GM12878 (cell line): ENCODE measurements at regions not wholly inside any gene's neighbourhood (a gene's known extent, or its start where the extent isn't known, plus 50 kb on each side); places are given as distances from the start of the nearest gene placed in this dataset.

Experiments used
- ATAC-seq: fragments of 200-7000 bp; cut with Tn5 transposase; 3 replicates; pipeline ENCODE4 v1.9.1; 2020; ENCODE audit warnings: mild to moderate bottlenecking, moderate library complexity
- BruUV-seq: library from RNA; stranded (reverse); fragments of 400-500 nt; replicated peaks from 2 replicates; lab custom pipeline; 2021; lab: Mats Ljungman, UMichigan
- CTCF ChIA-PET: fragments of 300-600 bp; sonication (Branson Sonifier 250); formaldehyde crosslinking; extraction: SDS; loops from one replicate; lab custom pipeline; 2021; ENCODE audit warnings: inconsistent platforms; lab: Yijun Ruan, JAX
- POLR2A ChIA-PET: fragments of 350-600 bp; formaldehyde crosslinking; extraction: SDS; loops from one replicate; lab custom pipeline; 2021; ENCODE audit warnings: inconsistent platforms; lab: Charles Lee
- RAD21 ChIA-PET: fragments of 300-600 bp; sonication (Branson Sonifier 250); formaldehyde crosslinking; loops from one replicate; lab custom pipeline; 2023; ENCODE audit warnings: antibody characterized with exemption; ENCODE audit not compliant: unreplicated experiment; lab: Charles Lee
- SMC1A ChIA-PET: fragments of 300-600 bp; sonication (Branson Sonifier 250); formaldehyde crosslinking; loops from one replicate; lab custom pipeline; 2023; ENCODE audit not compliant: unreplicated experiment, uncharacterized antibody; lab: Charles Lee
- DNase-seq: peaks from one replicate; pipeline ENCODE4 v3.0.0-alpha.2; 2011; ENCODE audit warnings: low read depth, low spot score
- FAIRE-seq: peaks from 3 replicates; lab custom pipeline; 2011; peaks lifted over from hg19 to GRCh38; lab: Jason Lieb, UNC
- H2AFZ ChIP-seq: 2 replicates; pipeline ENCODE4 v1.6.0; 2011; ENCODE audit warnings: low read depth, low read length, control low read depth; ENCODE audit not compliant: control insufficient read depth
- H3K27ac ChIP-seq: 2 replicates; pipeline ENCODE4 v1.5.1; 2011; ENCODE audit warnings: control low read depth; ENCODE audit not compliant: control insufficient read depth, insufficient read depth
- H3K27me3 ChIP-seq, 2 experiments: replicated peaks in 1 of 2; 2 replicates each; pipeline versions ENCODE4 v1.6.0 to v1.6.1; 2011; ENCODE audit warnings: low read length in 1 of 2; ENCODE audit not compliant: control insufficient read depth in 2 of 2, insufficient read depth in 2 of 2
- H3K36me3 ChIP-seq, 2 experiments: 2 replicates each; pipeline ENCODE4 v1.5.1; 2011; ENCODE audit warnings: low read length in 1 of 2; ENCODE audit not compliant: control insufficient read depth in 2 of 2, insufficient read depth in 2 of 2
- H3K4me1 ChIP-seq: 2 replicates; pipeline ENCODE4 v1.6.1; 2011; ENCODE audit warnings: mild to moderate bottlenecking, low read length, moderate library complexity, mixed read lengths; ENCODE audit not compliant: control insufficient read depth, insufficient read depth
- H3K4me2 ChIP-seq: 2 replicates; pipeline ENCODE4 v1.6.0; 2011; ENCODE audit warnings: control low read depth; ENCODE audit not compliant: control insufficient read depth, insufficient read depth
- H3K4me3 ChIP-seq: fragments of 200-600 bp; sonication (generic); 2 replicates; pipeline ENCODE4 v1.5.1; 2016
- H3K79me2 ChIP-seq: 2 replicates; pipeline ENCODE4 v1.6.0; 2011; ENCODE audit warnings: low read length; ENCODE audit not compliant: control insufficient read depth, insufficient read depth
- H3K9ac ChIP-seq: 2 replicates; pipeline ENCODE4 v1.8.0; 2011; ENCODE audit warnings: low read length, control low read depth, mixed read lengths; ENCODE audit not compliant: control insufficient read depth, insufficient read depth
- H3K9me3 ChIP-seq: replicated peaks from 3 replicates; pipeline ENCODE4 v1.5.1; 2011; ENCODE audit warnings: mild to moderate bottlenecking, low read length; ENCODE audit not compliant: control insufficient read depth, insufficient read depth
- H4K20me1 ChIP-seq: 2 replicates; pipeline ENCODE4 v1.6.0; 2011; ENCODE audit not compliant: control insufficient read depth, insufficient read depth
- BHLHE40 ChIP-seq, 2 experiments: fragments of 450-650 bp in 1 of 2; IDR thresholded peaks; 2 replicates each; pipeline ENCODE4 v1.6.1; 2011 to 2017; ENCODE audit warnings: low read depth in 2 of 2, borderline replicate concordance in 1 of 2, improper control_type of control experiment in 1 of 2, low read length in 1 of 2, mild to moderate bottlenecking in 1 of 2
- BRCA1 ChIP-seq: IDR thresholded peaks from 2 replicates; pipeline ENCODE4 v1.6.1; 2011; ENCODE audit warnings: low read depth, low read length, improper control_type of control experiment
- CBX5 ChIP-seq: sonication (generic); IDR thresholded peaks from 2 replicates; pipeline ENCODE4 v1.6.1; 2016; ENCODE audit warnings: low read depth, moderate library complexity, mild to moderate bottlenecking, inconsistent platforms
- CHD1 ChIP-seq: IDR thresholded peaks from 2 replicates; pipeline ENCODE4 v1.6.1; 2012; ENCODE audit warnings: low read depth, low read length, improper control_type of control experiment
- EED ChIP-seq: sonication (generic); IDR thresholded peaks from 2 replicates; pipeline ENCODE4 v1.6.1; 2016; ENCODE audit warnings: antibody characterized with exemption, low read depth
- ESRRA ChIP-seq: IDR thresholded peaks from 2 replicates; pipeline ENCODE4 v1.6.1; 2012; ENCODE audit warnings: mild to moderate bottlenecking, low read length, improper control_type of control experiment
- HDAC2 ChIP-seq: fragments of 200-600 bp; sonication (generic); IDR thresholded peaks from 2 replicates; pipeline ENCODE4 v1.6.1; 2017
- KAT2A ChIP-seq: conservative IDR thresholded peaks from 2 replicates; pipeline ENCODE4 v1.6.1; 2011; ENCODE audit warnings: low read depth, low read length; ENCODE audit not compliant: control insufficient read depth
- MEF2A ChIP-seq: IDR thresholded peaks from 2 replicates; pipeline ENCODE4 v1.6.1; 2011; ENCODE audit warnings: low read depth, mild to moderate bottlenecking, low read length, moderate library complexity; ENCODE audit not compliant: insufficient read depth
- MTA2 ChIP-seq: fragments of 450-650 bp; IDR thresholded peaks from 2 replicates; pipeline ENCODE4 v1.6.1; 2016; ENCODE audit warnings: low read depth, mild to moderate bottlenecking, moderate library complexity
- NRF1 ChIP-seq: conservative IDR thresholded peaks from 2 replicates; pipeline ENCODE4 v1.6.1; 2011; ENCODE audit warnings: mild to moderate bottlenecking, low read depth, low read length, improper control_type of control experiment
- PAX5 ChIP-seq: IDR thresholded peaks from 2 replicates; pipeline ENCODE4 v1.6.1; 2011; ENCODE audit warnings: low read depth, low read length, borderline replicate concordance
- RBBP5 ChIP-seq: fragments of 200-600 bp; sonication (generic); conservative IDR thresholded peaks from 2 replicates; pipeline ENCODE4 v1.6.1; 2016
- SUZ12 ChIP-seq: fragments of 200-600 bp; sonication (generic); IDR thresholded peaks from one replicate; pipeline ENCODE4 v1.6.1; 2018; ENCODE audit warnings: antibody characterized with exemption, mild to moderate bottlenecking; ENCODE audit not compliant: unreplicated experiment
- ZNF217 ChIP-seq: fragments of 450-650 bp; IDR thresholded peaks from 2 replicates; pipeline ENCODE4 v1.6.1; 2017; ENCODE audit warnings: antibody characterized with exemption, mild to moderate bottlenecking
- WGBS: methylation state at CpG from one replicate; pipeline ENCODE4 v1.1.6; 2016; ENCODE audit warnings: low lambda C conversion rate; ENCODE audit not compliant: insufficient replicate concordance, insufficient coverage; ENCODE audit errors: missing lambda C conversion rate; 5-methylcytosine and 5-hydroxymethylcytosine counted together
- in situ Hi-C: fragments of 300-500 bp; cut with MboI; formaldehyde crosslinking; loops from 9 replicates; pipeline ENCODE4 v1.14.3; 2018; ENCODE audit warnings: mixed read lengths
- intact Hi-C: fragments of 100-400 bp; cut with micrococcal nuclease; formaldehyde crosslinking; loops from one replicate; pipeline ENCODE4 v1.14.2; 2022; ENCODE audit not compliant: unreplicated experiment
- TF ChIP-seq, protein P1 (sequence below): fragments of 150-350 bp; IDR thresholded peaks from 2 replicates; pipeline ENCODE4 v1.6.1; 2014; ENCODE audit warnings: mild to moderate bottlenecking, low read depth, low read length
- TF ChIP-seq, protein P2 (sequence below): IDR thresholded peaks from 2 replicates; pipeline ENCODE4 v1.6.1; 2011; ENCODE audit warnings: borderline replicate concordance, low read depth, mild to moderate bottlenecking, moderate library complexity, low read length; ENCODE audit not compliant: insufficient read depth, poor library complexity, severe bottlenecking

DNA sequence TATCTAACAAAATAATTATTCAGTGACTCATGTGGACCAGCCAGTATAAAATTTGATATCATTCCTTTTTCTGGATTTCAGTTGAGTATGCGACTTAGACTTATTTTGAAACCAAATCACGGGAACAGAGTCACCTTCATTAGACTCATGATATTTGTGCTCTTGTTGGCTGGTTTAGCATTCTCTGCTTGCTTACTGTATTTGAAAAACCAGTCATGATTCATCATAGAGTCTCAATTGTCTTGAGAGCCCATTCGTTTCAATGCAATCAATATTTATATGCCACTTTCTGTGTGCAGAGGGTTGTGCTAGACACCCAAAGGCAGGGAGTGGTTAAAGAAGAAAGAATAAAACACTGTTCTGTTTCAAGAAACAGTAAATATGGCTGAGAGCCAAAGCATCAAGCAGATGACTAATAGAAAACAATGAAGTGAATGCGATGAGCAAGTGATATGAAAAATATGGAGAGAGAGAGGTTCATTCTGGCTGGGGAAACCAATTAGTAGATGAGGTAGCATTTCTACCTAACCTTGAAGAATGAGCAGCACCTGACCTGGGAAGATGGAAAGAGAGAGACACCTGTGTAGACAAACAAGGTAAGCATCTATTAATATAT lies 99.6 kb upstream of the MBNL2 start:
- 67% methylated on average over 4 of the region's 4 CpGs for WGBS
- Histone ChIP-seq H4K20me1 (no peaks in the 10 kb centered on the region), H3K79me2 (no peaks in the 10 kb centered on the region), H3K4me1 (peaks cover 24% of the 10 kb centered on the region), H3K36me3 (no peaks in the 10 kb centered on the region), H3K27ac (no peak overlapping the region), H3K9ac (no peak overlapping the region), H2AFZ (no peak overlapping the region), H3K27me3 (no peaks in the 10 kb centered on the region), H3K9me3 (no peaks in the 10 kb centered on the region), H3K4me3 (no peak overlapping the region), H3K4me2 (no peak overlapping the region)
- ChIA-PET POLR2A (no interaction called here), CTCF (interaction anchor here (1.0 to 1.2 kb wide), 2 partner anchors 13 to 237 kb away, joined by 3 to 6 read pairs; no protein-coding TSS in a partner anchor), SMC1A (interaction anchor here (1.1 kb wide), 1 partner anchor 14 kb away, joined by 4 read pairs; no protein-coding TSS in a partner anchor), RAD21 (no interaction called here)
- ATAC-seq (no peak), DNase-seq (no peak), FAIRE-seq (no peak)
- in situ Hi-C loops (no loop called here), intact Hi-C loops (no loop called here)
- TF ChIP-seq BHLHE40 (IDR thresholded peaks at IDR 0.05; ENCODE audit: borderline replicate concordance in 1 of 2, low read depth in 2 of 2, low read length in 1 of 2): no peak
- no peak for TF ChIP-seq EED
- TF ChIP-seq RBBP5: no peak
- TF ChIP-seq CBX5: no peak
- TF ChIP-seq KAT2A: no peak
- TF ChIP-seq, protein P1, sequence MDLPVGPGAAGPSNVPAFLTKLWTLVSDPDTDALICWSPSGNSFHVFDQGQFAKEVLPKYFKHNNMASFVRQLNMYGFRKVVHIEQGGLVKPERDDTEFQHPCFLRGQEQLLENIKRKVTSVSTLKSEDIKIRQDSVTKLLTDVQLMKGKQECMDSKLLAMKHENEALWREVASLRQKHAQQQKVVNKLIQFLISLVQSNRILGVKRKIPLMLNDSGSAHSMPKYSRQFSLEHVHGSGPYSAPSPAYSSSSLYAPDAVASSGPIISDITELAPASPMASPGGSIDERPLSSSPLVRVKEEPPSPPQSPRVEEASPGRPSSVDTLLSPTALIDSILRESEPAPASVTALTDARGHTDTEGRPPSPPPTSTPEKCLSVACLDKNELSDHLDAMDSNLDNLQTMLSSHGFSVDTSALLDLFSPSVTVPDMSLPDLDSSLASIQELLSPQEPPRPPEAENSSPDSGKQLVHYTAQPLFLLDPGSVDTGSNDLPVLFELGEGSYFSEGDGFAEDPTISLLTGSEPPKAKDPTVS: no peak
- no peak for TF ChIP-seq SUZ12
- TF ChIP-seq ZNF217: no peak
- TF ChIP-seq MTA2: no peak
- TF ChIP-seq, protein P2, sequence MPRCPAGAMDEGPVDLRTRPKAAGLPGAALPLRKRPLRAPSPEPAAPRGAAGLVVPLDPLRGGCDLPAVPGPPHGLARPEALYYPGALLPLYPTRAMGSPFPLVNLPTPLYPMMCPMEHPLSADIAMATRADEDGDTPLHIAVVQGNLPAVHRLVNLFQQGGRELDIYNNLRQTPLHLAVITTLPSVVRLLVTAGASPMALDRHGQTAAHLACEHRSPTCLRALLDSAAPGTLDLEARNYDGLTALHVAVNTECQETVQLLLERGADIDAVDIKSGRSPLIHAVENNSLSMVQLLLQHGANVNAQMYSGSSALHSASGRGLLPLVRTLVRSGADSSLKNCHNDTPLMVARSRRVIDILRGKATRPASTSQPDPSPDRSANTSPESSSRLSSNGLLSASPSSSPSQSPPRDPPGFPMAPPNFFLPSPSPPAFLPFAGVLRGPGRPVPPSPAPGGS: no peak
- TF ChIP-seq CHD1: no peak
- no peak for TF ChIP-seq PAX5
- no peak for TF ChIP-seq ESRRA
- TF ChIP-seq HDAC2: no peak
- no peak for TF ChIP-seq MEF2A
- no peak for TF ChIP-seq BRCA1
- TF ChIP-seq NRF1: no peak
- no TSS peak for BruUV-seq
